ENCODE measurements at regions not wholly inside any gene's neighbourhood (a gene's known extent, or its start where the extent isn't known, plus 50 kb on each side); places are given as distances from the start of the nearest gene placed in this dataset.

DNA sequence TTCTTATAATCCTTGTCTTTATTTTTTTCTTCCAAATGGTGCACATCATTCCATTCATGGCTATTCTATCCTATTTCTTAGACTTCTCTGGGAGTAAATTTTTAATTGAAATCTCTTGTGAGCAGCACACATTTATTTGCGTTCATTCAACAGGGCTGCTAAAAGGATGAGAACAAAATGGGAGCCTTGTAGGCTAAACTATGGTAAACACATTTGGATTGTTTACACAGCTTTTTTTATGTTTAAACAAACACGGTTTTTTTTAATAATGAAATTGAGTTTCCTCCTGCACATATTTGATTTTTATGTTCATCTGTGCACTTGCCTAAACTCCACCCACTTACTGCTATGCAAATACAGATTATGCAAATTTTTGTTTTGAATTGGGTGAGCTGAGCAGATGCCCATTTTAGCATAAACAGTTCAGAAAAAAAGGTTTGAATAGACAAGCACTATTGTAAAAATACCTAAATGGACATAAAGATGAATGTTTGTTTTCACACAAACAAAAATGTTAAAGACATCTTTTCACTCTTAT lies 92.0 kb downstream of the OLIG3 start:
- TF ChIP-seq CTCF (conservative IDR thresholded peaks at IDR 0.05; ENCODE audit: low read length) (no peak), EZH2phosphoT487 (IDR thresholded peaks at IDR 0.05; ENCODE audit: borderline replicate concordance) (no peak)
